ENCODE measurements at regions not wholly inside any gene's neighbourhood (a gene's known extent, or its start where the extent isn't known, plus 50 kb on each side); places are given as distances from the start of the nearest gene placed in this dataset.

DNA sequence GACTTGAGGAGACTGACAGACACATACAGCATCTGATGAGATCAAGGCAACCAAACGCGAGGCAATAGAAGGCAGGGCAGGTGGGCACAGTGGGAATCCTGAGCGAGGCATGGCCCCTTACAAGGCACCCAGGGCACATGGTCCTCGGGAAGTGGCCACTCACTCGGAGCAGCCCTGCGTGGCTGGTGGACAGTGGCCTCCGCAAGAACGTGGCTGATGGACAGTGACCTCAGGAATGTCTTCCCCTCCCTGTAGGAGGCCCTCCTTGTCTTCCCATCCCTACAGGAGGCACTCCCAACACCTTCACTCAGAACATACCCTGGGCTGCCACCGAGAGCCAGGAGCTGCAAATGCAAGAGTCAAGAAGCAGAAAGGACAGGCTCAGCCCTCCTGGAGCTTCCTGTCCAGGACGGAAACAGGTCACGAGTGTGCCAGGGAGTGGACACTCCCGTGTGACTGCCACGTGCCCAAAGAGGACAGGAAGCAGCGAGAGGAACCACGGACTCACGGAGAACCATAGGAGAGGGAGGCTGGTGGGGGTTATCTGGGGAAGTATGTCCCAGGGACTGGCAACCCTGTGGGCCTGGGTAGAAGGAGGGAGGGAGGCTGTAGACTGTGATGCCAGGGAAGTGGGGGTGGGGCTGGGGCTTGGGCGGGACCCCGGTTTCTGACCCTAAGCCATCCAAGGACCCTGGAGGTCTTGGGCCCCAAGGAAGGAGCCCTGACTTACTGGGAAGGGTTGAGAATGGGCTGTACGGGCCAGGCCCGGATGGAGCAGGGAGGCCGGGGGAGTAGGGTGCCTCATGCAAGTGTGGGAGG lies 321.9 kb upstream of the IRX4 start:
- TF ChIP-seq, protein P1, sequence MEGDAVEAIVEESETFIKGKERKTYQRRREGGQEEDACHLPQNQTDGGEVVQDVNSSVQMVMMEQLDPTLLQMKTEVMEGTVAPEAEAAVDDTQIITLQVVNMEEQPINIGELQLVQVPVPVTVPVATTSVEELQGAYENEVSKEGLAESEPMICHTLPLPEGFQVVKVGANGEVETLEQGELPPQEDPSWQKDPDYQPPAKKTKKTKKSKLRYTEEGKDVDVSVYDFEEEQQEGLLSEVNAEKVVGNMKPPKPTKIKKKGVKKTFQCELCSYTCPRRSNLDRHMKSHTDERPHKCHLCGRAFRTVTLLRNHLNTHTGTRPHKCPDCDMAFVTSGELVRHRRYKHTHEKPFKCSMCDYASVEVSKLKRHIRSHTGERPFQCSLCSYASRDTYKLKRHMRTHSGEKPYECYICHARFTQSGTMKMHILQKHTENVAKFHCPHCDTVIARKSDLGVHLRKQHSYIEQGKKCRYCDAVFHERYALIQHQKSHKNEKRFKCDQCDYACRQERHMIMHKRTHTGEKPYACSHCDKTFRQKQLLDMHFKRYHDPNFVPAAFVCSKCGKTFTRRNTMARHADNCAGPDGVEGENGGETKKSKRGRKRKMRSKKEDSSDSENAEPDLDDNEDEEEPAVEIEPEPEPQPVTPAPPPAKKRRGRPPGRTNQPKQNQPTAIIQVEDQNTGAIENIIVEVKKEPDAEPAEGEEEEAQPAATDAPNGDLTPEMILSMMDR (IDR thresholded peaks at IDR 0.05; ENCODE audit: insufficient read depth, low read length, poor library complexity, severe bottlenecking) = no peak
- no peak for TF ChIP-seq EZH2phosphoT487 (conservative IDR thresholded peaks at IDR 0.05; ENCODE audit: low read length)
